OCI-LY3 (cell line): ENCODE measurements at regions not wholly inside any gene's neighbourhood (a gene's known extent, or its start where the extent isn't known, plus 50 kb on each side); places are given as distances from the start of the nearest gene placed in this dataset.

ENCODE experiments used
- H2AFZ ChIP-seq: fragments of 200-600, 300-600 bp; shearing (Covaris generic); 2 replicates; pipeline ENCODE4 v1.6.0; 2014; ENCODE audit warnings: antibody characterized with exemption, low read depth, low read length
- H3K27ac ChIP-seq: fragments of 200-600, 300-600 bp; sonication (generic); 2 replicates; pipeline ENCODE4 v1.5.1; 2014; ENCODE audit warnings: mild to moderate bottlenecking, low read length, moderate library complexity, mixed read lengths
- H3K27me3 ChIP-seq: fragments of 200-600, 300-600 bp; sonication (generic); 2 replicates; pipeline ENCODE4 v1.6.1; 2014; ENCODE audit warnings: low read depth, low read length, mixed read lengths
- H3K36me3 ChIP-seq: fragments of 200-600, 300-600 bp; sonication (generic); replicated peaks from 2 replicates; pipeline ENCODE3; 2014; ENCODE audit warnings: low read depth, low read length, mixed read lengths
- H3K4me1 ChIP-seq: fragments of 300-600, 200-600 bp; sonication (generic); 2 replicates; pipeline ENCODE4 v1.6.1; 2014; ENCODE audit warnings: low read length, mixed read lengths
- H3K4me2 ChIP-seq: fragments of 200-600, 300-600 bp; sonication (generic); 2 replicates; pipeline ENCODE4 v1.6.1; 2014; ENCODE audit warnings: low read length, mixed read lengths
- H3K4me3 ChIP-seq: fragments of 300-600, 200-600 bp; sonication (generic); 2 replicates; pipeline ENCODE4 v1.5.1; 2014; ENCODE audit warnings: antibody characterized with exemption, mild to moderate bottlenecking, low read length, moderate library complexity
- H3K79me2 ChIP-seq: fragments of 300-600, 200-600 bp; shearing (Covaris generic); 2 replicates; pipeline ENCODE4 v1.6.1; 2014; ENCODE audit warnings: mild to moderate bottlenecking, low read length, mixed read lengths
- H3K9ac ChIP-seq: fragments of 300-600, 200-600 bp; shearing (Covaris generic); 2 replicates; pipeline ENCODE4 v1.6.0; 2014; ENCODE audit warnings: mild to moderate bottlenecking, low read length, moderate library complexity
- H3K9me3 ChIP-seq: fragments of 200-600, 300-600 bp; shearing (Covaris generic); 2 replicates; pipeline ENCODE4 v1.6.1; 2014; ENCODE audit warnings: low read length, mixed read lengths; ENCODE audit not compliant: insufficient read depth
- H4K20me1 ChIP-seq: fragments of 200-600, 300-600 bp; sonication (generic); 2 replicates; pipeline ENCODE4 v1.6.1; 2016; ENCODE audit warnings: low read length, mixed read lengths; ENCODE audit not compliant: insufficient read depth
- EZH2phosphoT487 ChIP-seq: fragments of 200-600 bp; shearing (Covaris generic); IDR thresholded peaks from 2 replicates; pipeline ENCODE4 v1.6.1; 2018; ENCODE audit warnings: antibody characterized with exemption, mixed run types, low read depth
- TF ChIP-seq, protein P1 (sequence below): fragments of 200-600, 300-600 bp; sonication (generic); IDR thresholded peaks from 2 replicates; pipeline ENCODE4 v1.5.1; 2014; ENCODE audit warnings: antibody characterized with exemption, low read length, low read depth

DNA sequence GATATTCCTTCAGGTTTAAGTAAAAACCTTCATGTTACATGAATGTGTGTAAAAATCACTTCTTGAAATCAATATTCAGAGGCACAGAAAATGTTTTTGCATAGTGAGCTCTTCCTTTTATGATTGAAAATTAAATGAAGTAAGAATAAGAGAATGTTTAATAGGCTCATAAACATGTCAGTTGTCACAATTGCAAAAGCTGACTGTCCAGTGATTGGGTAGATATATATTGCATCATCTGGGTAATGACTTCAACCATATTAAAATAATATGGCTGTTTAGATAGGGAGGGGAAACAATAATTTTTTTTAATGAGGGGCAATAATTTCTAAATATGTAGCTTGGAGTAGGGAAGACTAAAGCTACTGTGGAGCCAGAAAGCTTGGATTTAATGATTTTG, 529.8 kb upstream of the GOLIM4 start:
- H3K4me1 ChIP-seq, result no peaks in the 10 kb centered on the region
- TF ChIP-seq, protein P1, sequence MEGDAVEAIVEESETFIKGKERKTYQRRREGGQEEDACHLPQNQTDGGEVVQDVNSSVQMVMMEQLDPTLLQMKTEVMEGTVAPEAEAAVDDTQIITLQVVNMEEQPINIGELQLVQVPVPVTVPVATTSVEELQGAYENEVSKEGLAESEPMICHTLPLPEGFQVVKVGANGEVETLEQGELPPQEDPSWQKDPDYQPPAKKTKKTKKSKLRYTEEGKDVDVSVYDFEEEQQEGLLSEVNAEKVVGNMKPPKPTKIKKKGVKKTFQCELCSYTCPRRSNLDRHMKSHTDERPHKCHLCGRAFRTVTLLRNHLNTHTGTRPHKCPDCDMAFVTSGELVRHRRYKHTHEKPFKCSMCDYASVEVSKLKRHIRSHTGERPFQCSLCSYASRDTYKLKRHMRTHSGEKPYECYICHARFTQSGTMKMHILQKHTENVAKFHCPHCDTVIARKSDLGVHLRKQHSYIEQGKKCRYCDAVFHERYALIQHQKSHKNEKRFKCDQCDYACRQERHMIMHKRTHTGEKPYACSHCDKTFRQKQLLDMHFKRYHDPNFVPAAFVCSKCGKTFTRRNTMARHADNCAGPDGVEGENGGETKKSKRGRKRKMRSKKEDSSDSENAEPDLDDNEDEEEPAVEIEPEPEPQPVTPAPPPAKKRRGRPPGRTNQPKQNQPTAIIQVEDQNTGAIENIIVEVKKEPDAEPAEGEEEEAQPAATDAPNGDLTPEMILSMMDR, result no peak
- no peak for TF ChIP-seq EZH2phosphoT487
- H4K20me1 ChIP-seq, result no peaks in the 10 kb centered on the region
- no peak overlapping the region for H3K4me3 ChIP-seq
- no peak overlapping the region for H3K4me2 ChIP-seq
- H3K79me2 ChIP-seq, result no peaks in the 10 kb centered on the region
- no peaks in the 10 kb centered on the region for H3K9me3 ChIP-seq
- no peaks in the 10 kb centered on the region for H3K36me3 ChIP-seq
- H3K9ac ChIP-seq, result no peak overlapping the region
- no peak overlapping the region for H3K27ac ChIP-seq
- no peaks in the 10 kb centered on the region for H3K27me3 ChIP-seq
- no peak overlapping the region for H2AFZ ChIP-seq

DNA sequence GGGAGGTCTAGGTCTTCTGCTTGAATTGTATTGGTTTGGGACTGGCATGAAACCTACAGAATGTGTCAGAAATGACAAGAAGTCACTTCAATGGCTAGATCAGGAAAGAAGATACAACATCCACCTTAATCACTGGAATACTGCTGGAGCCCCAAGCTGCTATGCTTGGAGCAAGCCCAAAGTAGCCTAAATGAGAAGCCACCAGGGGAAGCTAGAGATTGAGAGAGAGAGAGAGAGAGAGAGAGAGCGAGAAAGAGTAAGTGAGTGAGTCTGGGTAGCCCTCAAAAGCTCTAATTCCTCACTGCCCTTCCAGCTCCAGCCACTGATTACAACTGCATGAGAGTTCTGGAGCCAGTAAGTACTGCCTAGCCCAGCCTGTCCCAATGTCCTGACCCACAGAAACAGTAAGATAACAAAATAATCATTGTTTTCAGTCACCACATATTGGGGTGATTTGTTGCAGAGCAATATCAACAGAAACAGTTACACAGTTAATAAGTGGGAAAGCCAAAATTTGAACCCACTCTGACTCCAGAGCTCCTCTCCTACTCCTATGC, 529.2 kb upstream of the GOLIM4 start:
- H3K4me2 ChIP-seq, result no peak overlapping the region
- no peak overlapping the region for H3K4me3 ChIP-seq
- H3K27ac ChIP-seq, result no peak overlapping the region
- TF ChIP-seq, protein P1, result no peak
- TF ChIP-seq EZH2phosphoT487, result no peak
- H4K20me1 ChIP-seq, result no peaks in the 10 kb centered on the region
- no peaks in the 10 kb centered on the region for H3K27me3 ChIP-seq
- no peaks in the 10 kb centered on the region for H3K36me3 ChIP-seq
- no peaks in the 10 kb centered on the region for H3K4me1 ChIP-seq
- no peaks in the 10 kb centered on the region for H3K9me3 ChIP-seq
- H3K79me2 ChIP-seq, result no peaks in the 10 kb centered on the region
- H2AFZ ChIP-seq, result no peak overlapping the region
- no peak overlapping the region for H3K9ac ChIP-seq

DNA sequence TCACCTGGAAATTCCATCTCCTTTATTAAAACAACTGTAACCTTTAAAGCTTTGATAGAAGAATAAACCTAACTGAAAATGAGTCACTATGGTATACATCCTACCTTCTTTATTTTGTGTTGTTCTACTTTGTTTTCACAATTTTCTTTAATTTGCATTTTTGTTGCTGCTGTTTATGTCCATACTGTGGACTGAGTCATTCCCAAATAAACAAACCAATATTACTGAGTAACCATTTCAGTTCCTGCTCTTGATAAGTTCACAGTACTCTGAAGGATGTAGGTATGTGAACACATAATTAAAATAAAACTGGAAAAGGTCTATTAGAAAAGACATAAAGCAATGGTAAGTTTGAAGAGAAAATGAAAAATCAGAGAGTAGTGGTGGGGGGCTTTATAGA, 528.5 kb upstream of the GOLIM4 start:
- Histone ChIP-seq H3K79me2 (no peaks in the 10 kb centered on the region), H3K9ac (no peak overlapping the region), H3K27ac (no peak overlapping the region), H4K20me1 (no peaks in the 10 kb centered on the region), H3K36me3 (no peaks in the 10 kb centered on the region), H3K4me1 (no peaks in the 10 kb centered on the region), H3K27me3 (no peaks in the 10 kb centered on the region), H2AFZ (no peak overlapping the region), H3K4me3 (no peak overlapping the region), H3K9me3 (no peaks in the 10 kb centered on the region), H3K4me2 (no peak overlapping the region)
- TF ChIP-seq, protein P1, result no peak
- no peak for TF ChIP-seq EZH2phosphoT487

DNA sequence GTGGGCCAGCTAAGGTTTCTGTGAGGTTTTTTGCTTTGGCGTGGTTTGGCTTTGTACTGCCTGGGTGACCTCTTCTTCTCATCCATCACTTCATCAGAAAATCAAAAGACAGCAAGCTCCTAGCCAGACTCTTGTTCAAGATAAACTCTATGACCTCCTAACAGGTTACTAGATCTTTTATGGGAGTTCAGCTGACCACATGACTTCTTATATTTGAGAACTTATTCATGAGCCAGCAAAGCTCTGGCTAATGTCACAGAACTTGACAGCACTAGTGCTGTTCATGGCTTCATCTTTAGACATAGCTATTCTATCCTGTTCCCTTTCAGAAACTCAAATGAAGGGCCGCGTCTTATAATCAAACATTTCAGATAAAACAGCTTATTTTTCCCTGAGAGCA, 527.1 kb upstream of the GOLIM4 start:
- H2AFZ ChIP-seq, result no peak overlapping the region
- TF ChIP-seq, protein P1, result no peak
- no peak for TF ChIP-seq EZH2phosphoT487
- H3K4me2 ChIP-seq, result no peak overlapping the region
- no peak overlapping the region for H3K4me3 ChIP-seq
- H3K9me3 ChIP-seq, result no peaks in the 10 kb centered on the region
- no peaks in the 10 kb centered on the region for H3K27me3 ChIP-seq
- no peaks in the 10 kb centered on the region for H4K20me1 ChIP-seq
- no peaks in the 10 kb centered on the region for H3K4me1 ChIP-seq
- H3K36me3 ChIP-seq, result no peaks in the 10 kb centered on the region
- H3K27ac ChIP-seq, result no peak overlapping the region
- H3K9ac ChIP-seq, result no peak overlapping the region
- no peaks in the 10 kb centered on the region for H3K79me2 ChIP-seq
